ENCODE measurements at regions not wholly inside any gene's neighbourhood (a gene's known extent, or its start where the extent isn't known, plus 50 kb on each side); places are given as distances from the start of the nearest gene placed in this dataset.
"Not testable (repeated sequence)": the region's sequence is repeated elsewhere in the genome, so short reads cannot be mapped to it uniquely, and the experiment has no call there.

GRCh38 chr2:83860320-83860719 is 598.8 kb downstream of the SUCLG1 start:
- no peak for DNase-seq

GRCh38 chr2:83859553-83859952 is 599.5 kb downstream of the SUCLG1 start:
- DNase-seq = no peak

- DNase-seq = no peak
These were observed 608.0 kb downstream of the SUCLG1 start for GRCh38 chr2:83851066-83851465.

GRCh38 chr2:83850071-83850725 is 608.9 kb downstream of the SUCLG1 start:
- no peak for DNase-seq

- no peak for DNase-seq
These were observed 614.6 kb downstream of the SUCLG1 start for GRCh38 chr2:83844490-83844889.

- DNase-seq = no peak
These were observed 616.7 kb downstream of the SUCLG1 start for GRCh38 chr2:83842421-83842820.

GRCh38 chr2:83837823-83838222 is 621.3 kb downstream of the SUCLG1 start:
- DNase-seq = no peak

GRCh38 chr2:83827618-83828017 is 631.5 kb downstream of the SUCLG1 start:
- no peak for DNase-seq

GRCh38 chr2:83826577-83826976 is 632.5 kb downstream of the SUCLG1 start:
- DNase-seq = no peak

- no peak for DNase-seq
These were observed 635.9 kb downstream of the SUCLG1 start for GRCh38 chr2:83823229-83823628.

GRCh38 chr2:83817511-83817910 is 641.6 kb downstream of the SUCLG1 start:
- DNase-seq = peak in 1 of 2 experiments; percentile 9

GRCh38 chr2:83808878-83809277 is 650.2 kb downstream of the SUCLG1 start:
- DNase-seq = no peak

- no peak for DNase-seq
These were observed 656.5 kb downstream of the SUCLG1 start for GRCh38 chr2:83802604-83803003.

GRCh38 chr2:83795777-83796176 is 663.3 kb downstream of the SUCLG1 start:
- no peak for DNase-seq

GRCh38 chr2:83790467-83790866 is 668.6 kb downstream of the SUCLG1 start:
- DNase-seq = not testable (repeated sequence)

- not testable (repeated sequence) for DNase-seq
These were observed 669.4 kb downstream of the SUCLG1 start for GRCh38 chr2:83789674-83790073.

GRCh38 chr2:83788938-83789566 is 670.0 kb downstream of the SUCLG1 start:
- not testable (repeated sequence) for DNase-seq

- DNase-seq = no peak
These were observed 671.9 kb downstream of the SUCLG1 start for GRCh38 chr2:83787189-83787588.

- DNase-seq = no peak
These were observed 672.9 kb downstream of the SUCLG1 start for GRCh38 chr2:83786140-83786539.

- DNase-seq = no peak
These were observed 674.1 kb downstream of the SUCLG1 start for GRCh38 chr2:83784947-83785346.

GRCh38 chr2:83784315-83784714 is 674.8 kb downstream of the SUCLG1 start:
- DNase-seq = no peak

GRCh38 chr2:83782122-83782521 is 677.0 kb downstream of the SUCLG1 start:
- no peak for DNase-seq

GRCh38 chr2:83764447-83765005 is 694.6 kb downstream of the SUCLG1 start:
- DNase-seq = no peak

- DNase-seq = no peak
These were observed 701.8 kb downstream of the SUCLG1 start for GRCh38 chr2:83757329-83757728.

GRCh38 chr2:83756219-83756618 is 702.9 kb downstream of the SUCLG1 start:
- DNase-seq = no peak

All from SHP77 (cell line).